ENCODE measurements at regions not wholly inside any gene's neighbourhood (a gene's known extent, or its start where the extent isn't known, plus 50 kb on each side); places are given as distances from the start of the nearest gene placed in this dataset.

DNA sequence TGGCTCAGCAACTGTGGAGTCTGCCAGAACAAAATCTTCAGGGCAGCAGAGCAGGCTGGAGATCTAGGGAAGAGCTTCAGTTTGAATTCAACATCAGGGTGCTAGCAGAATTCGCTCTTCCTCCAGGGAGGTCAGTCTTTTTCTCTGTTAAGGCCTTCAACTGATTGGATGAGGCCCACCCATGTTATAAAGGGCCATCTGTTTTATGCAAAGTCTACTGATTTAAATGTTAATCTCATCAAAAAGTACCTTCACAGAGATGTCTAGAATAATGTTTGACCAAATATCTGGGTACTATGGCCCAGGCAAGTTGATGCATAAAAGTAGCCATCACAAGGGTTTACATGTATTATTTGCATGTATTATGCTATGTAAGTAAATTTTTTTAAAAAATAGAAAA, 378.4 kb downstream of the BTG1 start:
- no peaks in the 10 kb centered on the region for H3K36me3 ChIP-seq (ENCODE audit: control insufficient read depth, insufficient read depth, low read length)
- H3K27me3 ChIP-seq (ENCODE audit: control insufficient read depth, insufficient read depth, low read length): no peaks in the 10 kb centered on the region
- no peak for DNase-seq (ENCODE audit: low read depth)
- TF ChIP-seq, protein P1, sequence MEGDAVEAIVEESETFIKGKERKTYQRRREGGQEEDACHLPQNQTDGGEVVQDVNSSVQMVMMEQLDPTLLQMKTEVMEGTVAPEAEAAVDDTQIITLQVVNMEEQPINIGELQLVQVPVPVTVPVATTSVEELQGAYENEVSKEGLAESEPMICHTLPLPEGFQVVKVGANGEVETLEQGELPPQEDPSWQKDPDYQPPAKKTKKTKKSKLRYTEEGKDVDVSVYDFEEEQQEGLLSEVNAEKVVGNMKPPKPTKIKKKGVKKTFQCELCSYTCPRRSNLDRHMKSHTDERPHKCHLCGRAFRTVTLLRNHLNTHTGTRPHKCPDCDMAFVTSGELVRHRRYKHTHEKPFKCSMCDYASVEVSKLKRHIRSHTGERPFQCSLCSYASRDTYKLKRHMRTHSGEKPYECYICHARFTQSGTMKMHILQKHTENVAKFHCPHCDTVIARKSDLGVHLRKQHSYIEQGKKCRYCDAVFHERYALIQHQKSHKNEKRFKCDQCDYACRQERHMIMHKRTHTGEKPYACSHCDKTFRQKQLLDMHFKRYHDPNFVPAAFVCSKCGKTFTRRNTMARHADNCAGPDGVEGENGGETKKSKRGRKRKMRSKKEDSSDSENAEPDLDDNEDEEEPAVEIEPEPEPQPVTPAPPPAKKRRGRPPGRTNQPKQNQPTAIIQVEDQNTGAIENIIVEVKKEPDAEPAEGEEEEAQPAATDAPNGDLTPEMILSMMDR (IDR thresholded peaks at IDR 0.05; ENCODE audit: insufficient read depth, low read length, poor library complexity, severe bottlenecking): no peak
- H3K4me3 ChIP-seq (ENCODE audit: low read depth, low read length): no peak overlapping the region

DNA sequence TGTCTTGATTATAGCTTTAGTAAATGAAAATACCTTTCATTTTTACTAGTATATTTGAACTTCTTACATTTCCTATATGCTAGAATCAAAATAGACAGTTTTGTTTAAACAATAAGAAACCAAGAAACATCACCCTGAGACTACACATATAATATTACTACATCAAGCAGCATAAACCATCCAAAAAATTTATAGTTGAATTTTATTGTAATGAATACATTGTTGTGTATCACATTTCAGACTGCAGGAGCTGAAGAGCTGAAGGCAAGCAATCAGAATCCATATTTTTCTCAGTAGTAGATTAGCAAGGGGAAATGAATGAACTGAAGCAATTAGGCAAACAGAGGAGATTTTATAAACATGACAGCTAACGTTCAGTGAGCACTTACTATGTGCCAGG, 379.2 kb downstream of the BTG1 start:
- TF ChIP-seq, protein P1 (IDR thresholded peaks at IDR 0.05; ENCODE audit: insufficient read depth, low read length, poor library complexity, severe bottlenecking): no peak
- H3K4me3 ChIP-seq (ENCODE audit: low read depth, low read length): no peak overlapping the region
- no peaks in the 10 kb centered on the region for H3K36me3 ChIP-seq (ENCODE audit: control insufficient read depth, insufficient read depth, low read length)
- no peaks in the 10 kb centered on the region for H3K27me3 ChIP-seq (ENCODE audit: control insufficient read depth, insufficient read depth, low read length)
- no peak for DNase-seq (ENCODE audit: low read depth)

DNA sequence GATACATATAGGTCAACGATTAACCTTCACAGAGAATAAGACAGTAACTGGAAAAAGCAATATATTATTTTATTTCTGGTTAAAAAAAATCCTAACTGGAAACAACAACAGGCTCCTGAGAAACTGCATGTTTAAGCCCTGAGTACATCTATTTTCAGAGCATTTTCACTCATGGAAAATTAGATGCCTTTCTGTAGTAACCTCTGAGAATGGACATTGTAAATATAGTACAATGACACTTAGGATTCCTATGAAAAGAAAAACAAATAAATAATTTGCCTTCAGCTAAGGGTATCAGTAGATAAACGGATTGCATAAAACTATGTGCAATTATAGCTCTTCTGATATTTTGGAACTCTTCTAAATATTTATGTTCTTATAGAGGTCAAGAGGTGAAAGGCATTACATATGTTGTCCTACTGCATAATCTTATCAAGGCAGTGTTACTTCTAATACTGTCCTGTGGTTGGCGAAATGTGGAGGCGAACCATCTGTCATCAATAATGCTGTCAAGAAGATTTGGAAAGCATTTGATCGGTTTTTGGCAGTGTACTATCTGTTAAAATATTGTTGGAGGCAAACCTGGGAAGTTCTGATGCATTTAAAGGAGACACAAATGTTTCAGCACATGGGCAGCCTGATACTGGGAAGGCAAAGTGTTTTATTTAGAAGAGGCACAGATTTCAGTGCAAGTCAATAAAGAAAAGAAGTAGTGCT, 381.8 kb downstream of the BTG1 start:
- TF ChIP-seq, protein P1 (IDR thresholded peaks at IDR 0.05; ENCODE audit: insufficient read depth, low read length, poor library complexity, severe bottlenecking): no peak
- H3K36me3 ChIP-seq (ENCODE audit: control insufficient read depth, insufficient read depth, low read length): no peaks in the 10 kb centered on the region
- no peak for DNase-seq (ENCODE audit: low read depth)
- H3K4me3 ChIP-seq (ENCODE audit: low read depth, low read length): no peak overlapping the region
- no peaks in the 10 kb centered on the region for H3K27me3 ChIP-seq (ENCODE audit: control insufficient read depth, insufficient read depth, low read length)

DNA sequence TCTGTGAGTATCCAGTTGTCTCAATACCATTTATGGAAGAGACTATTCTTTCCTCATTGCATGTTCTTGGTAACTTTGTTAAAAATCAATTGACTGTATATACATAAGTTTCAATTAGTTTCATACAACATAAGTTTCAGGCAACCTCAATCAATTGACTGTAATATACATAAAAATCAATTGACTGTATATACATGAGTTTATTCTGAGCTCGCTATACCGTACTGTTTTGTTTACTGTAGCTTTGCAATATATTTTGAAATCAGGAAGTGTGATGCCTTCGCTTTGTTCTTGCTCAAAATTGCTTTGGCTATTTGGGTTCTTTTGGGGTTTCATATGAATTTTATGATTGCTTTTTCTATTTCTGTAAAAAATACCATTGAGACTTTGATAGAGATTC, 392.0 kb downstream of the BTG1 start:
- TF ChIP-seq, protein P1 (IDR thresholded peaks at IDR 0.05; ENCODE audit: insufficient read depth, low read length, poor library complexity, severe bottlenecking): no peak
- Histone ChIP-seq H3K36me3 (ENCODE audit: control insufficient read depth, insufficient read depth, low read length) (no peaks in the 10 kb centered on the region), H3K27me3 (ENCODE audit: control insufficient read depth, insufficient read depth, low read length) (no peaks in the 10 kb centered on the region), H3K4me3 (ENCODE audit: low read depth, low read length) (no peak overlapping the region)
- DNase-seq (ENCODE audit: low read depth): no peak

DNA sequence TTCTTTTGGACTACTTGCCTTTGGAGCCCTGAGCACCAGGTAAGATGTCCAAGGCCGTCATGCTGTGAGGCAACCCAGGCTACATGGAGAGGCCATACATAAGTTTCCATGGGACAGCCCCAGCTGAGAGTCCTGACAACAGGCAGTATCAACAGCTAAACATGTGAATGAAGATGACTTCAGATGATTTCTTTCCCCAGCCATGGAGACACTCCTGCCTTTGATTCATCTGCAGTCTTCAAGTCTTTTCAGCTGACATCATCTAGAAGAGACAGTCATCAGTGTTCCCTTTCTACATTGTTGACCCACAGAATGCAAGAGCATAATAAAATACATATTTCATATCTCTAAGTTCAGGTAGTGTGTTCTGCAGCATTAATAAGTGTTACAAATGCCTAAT, 398.7 kb downstream of the BTG1 start:
- Histone ChIP-seq H3K27me3 (ENCODE audit: control insufficient read depth, insufficient read depth, low read length) (no peaks in the 10 kb centered on the region), H3K36me3 (ENCODE audit: control insufficient read depth, insufficient read depth, low read length) (no peaks in the 10 kb centered on the region), H3K4me3 (ENCODE audit: low read depth, low read length) (no peak overlapping the region)
- TF ChIP-seq, protein P1 (IDR thresholded peaks at IDR 0.05; ENCODE audit: insufficient read depth, low read length, poor library complexity, severe bottlenecking): no peak
- DNase-seq (ENCODE audit: low read depth): no peak

DNA sequence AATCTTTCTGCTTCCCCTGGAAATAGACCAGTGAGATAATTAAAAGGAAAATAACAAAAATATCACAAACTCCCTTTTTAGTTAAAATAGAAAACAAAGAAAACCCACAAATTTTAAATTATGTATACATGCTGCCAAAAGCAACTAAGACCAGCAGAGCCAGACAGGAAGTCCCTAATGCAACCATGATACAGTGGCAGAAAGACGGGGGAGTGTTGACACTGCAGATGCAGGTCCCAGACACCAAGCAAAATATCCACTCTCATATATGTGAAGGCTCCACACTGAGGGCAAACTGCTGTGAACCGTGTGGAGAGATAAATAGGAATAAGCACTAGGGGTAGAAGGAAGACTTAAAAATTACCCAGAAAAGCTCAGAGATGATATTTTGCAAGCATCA, 401.0 kb downstream of the BTG1 start:
- H3K36me3 ChIP-seq (ENCODE audit: control insufficient read depth, insufficient read depth, low read length): no peaks in the 10 kb centered on the region
- DNase-seq (ENCODE audit: low read depth): no peak

More for the DNA sequence above, 401.0 kb downstream of the BTG1 start:
- Histone ChIP-seq H3K27me3 (ENCODE audit: control insufficient read depth, insufficient read depth, low read length) (no peaks in the 10 kb centered on the region), H3K4me3 (ENCODE audit: low read depth, low read length) (no peak overlapping the region)
- TF ChIP-seq, protein P1 (IDR thresholded peaks at IDR 0.05; ENCODE audit: insufficient read depth, low read length, poor library complexity, severe bottlenecking): no peak
